HCT116 (cell line): ENCODE measurements at regions not wholly inside any gene's neighbourhood (a gene's known extent, or its start where the extent isn't known, plus 50 kb on each side); places are given as distances from the start of the nearest gene placed in this dataset.

Source experiments
- ATAC-seq: fragments of 200-7000 bp; cut with Tn5 transposase; 2 replicates; pipeline ENCODE4 v1.9.1; 2020; ENCODE audit warnings: mild to moderate bottlenecking, moderate library complexity
- BruUV-seq: library from RNA; stranded (reverse); fragments of 400-500 nt; replicated peaks from 2 replicates; lab custom pipeline; 2021; lab: Mats Ljungman, UMichigan
- CTCF ChIA-PET: fragments of 300-600 bp; sonication (Branson Sonifier 250); formaldehyde crosslinking; loops from one replicate; lab custom pipeline; 2021; ENCODE audit warnings: antibody characterized with exemption; lab: Charles Lee
- POLR2A ChIA-PET: fragments of 300-600, 350-600 bp; sonication (Branson Sonifier 250); formaldehyde crosslinking; loops from one replicate; lab custom pipeline; 2021; ENCODE audit warnings: antibody characterized with exemption; lab: Charles Lee
- RAD21 ChIA-PET, 2 experiments: fragments of 300-600 bp; sonication (Branson Sonifier 250); formaldehyde crosslinking; loops; one replicate each; lab custom pipeline; 2023; ENCODE audit warnings: low total read pairs in 2 of 2; ENCODE audit not compliant: uncharacterized antibody in 2 of 2, unreplicated experiment in 2 of 2, low non-redundant PET in 1 of 2; lab: Charles Lee
- DNase-seq: peaks from one replicate; pipeline ENCODE4 v3.0.0-alpha.2; 2010; ENCODE audit warnings: low read depth, low spot score
- H2AFZ ChIP-seq: fragments of 200-600 bp; shearing (Covaris generic), sonication (generic); 2 replicates; pipeline ENCODE4 v1.6.1; 2017; ENCODE audit warnings: low read depth, mixed run types, mixed read lengths, antibody characterized with exemption, low read length; ENCODE audit not compliant: poor library complexity, severe bottlenecking
- H3K27ac ChIP-seq: 2 replicates; pipeline ENCODE4 v1.5.1; 2012; ENCODE audit warnings: low read depth, low read length
- H3K27me3 ChIP-seq: fragments of 200-600 bp; sonication (generic); 2 replicates; pipeline ENCODE4 v1.6.1; 2016; ENCODE audit warnings: mixed run types, low read length, mixed read lengths; ENCODE audit not compliant: insufficient read depth
- H3K36me3 ChIP-seq, 2 experiments: fragments of 200-500 bp in 1 of 2; fragments of 200-600 bp in 1 of 2; sonication (Bioruptor generic) in 1 of 2; sonication (generic) in 1 of 2; 2 replicates each; pipeline versions ENCODE4 v1.5.1 to v1.6.1; 2014 to 2016; ENCODE audit warnings: low read length in 2 of 2, inconsistent platforms in 1 of 2, mixed read lengths in 1 of 2, mixed run types in 1 of 2; ENCODE audit not compliant: insufficient read depth in 2 of 2, control insufficient read depth in 1 of 2
- H3K4me1 ChIP-seq, 2 experiments: fragments of 200-600 bp in 1 of 2; sonication (generic) in 1 of 2; 2 replicates each; pipeline versions ENCODE4 v1.5.1 to v1.6.1; 2012 to 2017; ENCODE audit warnings: low read length in 2 of 2, inconsistent platforms in 1 of 2, mild to moderate bottlenecking in 1 of 2, mixed read lengths in 1 of 2, mixed run types in 1 of 2, moderate library complexity in 1 of 2; ENCODE audit not compliant: insufficient read depth in 2 of 2, control insufficient read depth in 1 of 2
- H3K4me2 ChIP-seq: fragments of 200-600 bp; sonication (generic); 2 replicates; pipeline ENCODE4 v1.6.1; 2017; ENCODE audit warnings: mixed run types, low read length, mixed read lengths
- H3K4me3 ChIP-seq, 2 experiments: fragments of 200-600 bp in 1 of 2; sonication (generic) in 1 of 2; replicated peaks in 1 of 2; 2 replicates each; pipeline ENCODE4 v1.5.1; 2011 to 2016; ENCODE audit warnings: low read length in 2 of 2, control low read depth in 1 of 2, low read depth in 1 of 2, mild to moderate bottlenecking in 1 of 2, mixed read lengths in 1 of 2, mixed run types in 1 of 2
- H3K79me2 ChIP-seq: fragments of 200-600 bp; sonication (generic); 2 replicates; pipeline ENCODE4 v1.6.1; 2017; ENCODE audit warnings: mild to moderate bottlenecking, mixed run types, low read length, moderate library complexity, mixed read lengths; ENCODE audit not compliant: insufficient read depth
- H3K9ac ChIP-seq: fragments of 200-600 bp; sonication (generic); 2 replicates; pipeline ENCODE4 v1.6.1; 2016; ENCODE audit warnings: low read length, mixed read lengths
- H3K9me2 ChIP-seq: fragments of 200-600 bp; sonication (generic), shearing (Covaris generic); 2 replicates; pipeline ENCODE4 v1.6.1; 2017; ENCODE audit warnings: mixed run types, mild to moderate bottlenecking, moderate library complexity; ENCODE audit not compliant: insufficient read depth
- H3K9me3 ChIP-seq, 2 experiments: fragments of 200-500 bp in 1 of 2; fragments of 200-600 bp in 1 of 2; sonication (Bioruptor generic) in 1 of 2; sonication (generic) in 1 of 2; 2 replicates each; pipeline ENCODE4 v1.6.1; 2014 to 2017; ENCODE audit warnings: low read length in 2 of 2, mixed read lengths in 2 of 2, inconsistent platforms in 1 of 2, low read depth in 1 of 2, mild to moderate bottlenecking in 1 of 2, mixed run types in 1 of 2, moderate library complexity in 1 of 2; ENCODE audit not compliant: control insufficient read depth in 1 of 2, insufficient read depth in 1 of 2
- H4K20me1 ChIP-seq: fragments of 200-600 bp; sonication (generic), shearing (Covaris generic); 2 replicates; pipeline ENCODE4 v1.6.1; 2017; ENCODE audit warnings: mixed run types, mild to moderate bottlenecking, moderate library complexity; ENCODE audit not compliant: insufficient read depth
- ATF3 ChIP-seq: IDR thresholded peaks from 2 replicates; pipeline ENCODE4 v1.6.1; 2012
- CEBPB ChIP-seq: IDR thresholded peaks from 2 replicates; pipeline ENCODE4 v1.6.1; 2012; ENCODE audit warnings: low read depth
- EGR1 ChIP-seq: IDR thresholded peaks from 2 replicates; pipeline ENCODE4 v1.6.1; 2012; ENCODE audit warnings: low read depth
- ELF1 ChIP-seq: IDR thresholded peaks from 2 replicates; pipeline ENCODE4 v1.6.1; 2012; ENCODE audit warnings: low read depth, borderline replicate concordance
- EZH2 ChIP-seq: fragments of 200-600 bp; sonication (generic); IDR thresholded peaks from 2 replicates; pipeline ENCODE4 v1.6.1; 2017; ENCODE audit warnings: antibody characterized with exemption, mixed run types
- EZH2phosphoT487 ChIP-seq: fragments of 200-600 bp; IDR thresholded peaks from 2 replicates; pipeline ENCODE4 v1.6.1; 2018; ENCODE audit warnings: antibody characterized with exemption, borderline replicate concordance
- JUND ChIP-seq: IDR thresholded peaks from 2 replicates; pipeline ENCODE4 v1.6.1; 2012
- MAX ChIP-seq: IDR thresholded peaks from 2 replicates; pipeline ENCODE4 v1.6.1; 2012
- POLR2AphosphoS5 ChIP-seq: IDR thresholded peaks from 2 replicates; pipeline ENCODE4 v1.6.1; 2011; ENCODE audit warnings: mild to moderate bottlenecking, low read depth, low read length, moderate library complexity
- RAD21 ChIP-seq: IDR thresholded peaks from 2 replicates; pipeline ENCODE4 v1.6.1; 2012; ENCODE audit warnings: low read depth, mild to moderate bottlenecking
- SIN3A ChIP-seq: IDR thresholded peaks from 2 replicates; pipeline ENCODE4 v1.6.1; 2012; ENCODE audit warnings: low read depth
- SP1 ChIP-seq: IDR thresholded peaks from 2 replicates; pipeline ENCODE4 v1.6.1; 2012; ENCODE audit warnings: low read depth
- TCF7L2 ChIP-seq: IDR thresholded peaks from 2 replicates; pipeline ENCODE4 v1.7.0; 2011; ENCODE audit warnings: borderline replicate concordance, inconsistent platforms; ENCODE audit not compliant: insufficient read depth, insufficient read length; ENCODE audit errors: extremely low read depth
- ZFX ChIP-seq: fragments of 450-650 bp; IDR thresholded peaks from 2 replicates; pipeline ENCODE4 v1.6.1; 2017
- intact Hi-C: fragments of 100-400 bp; cut with micrococcal nuclease; formaldehyde crosslinking; loops from 2 replicates; pipeline ENCODE4 v1.10.0; 2022

GRCh38 chr7:50149369-50149768 lies 56.3 kb upstream of the ZPBP start:
- BruUV-seq: no TSS peak
- DNase-seq: no peak
- TF ChIP-seq RAD21 (no peak), ELF1 (no peak), POLR2AphosphoS5 (no peak), CEBPB (no peak), JUND (no peak), ZFX (no peak), EZH2phosphoT487 (no peak), SIN3A (no peak), EZH2 (no peak), EGR1 (no peak), TCF7L2 (no peak), ATF3 (no peak), MAX (no peak), SP1 (no peak)
- intact Hi-C loops: no loop called here
- ChIA-PET CTCF (no interaction called here), RAD21 (no interaction called here), POLR2A (no interaction called here)
- H4K20me1 ChIP-seq: no peaks in the 10 kb centered on the region
- H3K4me3 ChIP-seq: no peak overlapping the region
- H2AFZ ChIP-seq: no peak overlapping the region
- no peaks in the 10 kb centered on the region for H3K4me1 ChIP-seq
- no peak overlapping the region for H3K27ac ChIP-seq
- ATAC-seq: no peak
- H3K27me3 ChIP-seq: no peaks in the 10 kb centered on the region
- no peaks in the 10 kb centered on the region for H3K36me3 ChIP-seq
- no peak overlapping the region for H3K4me2 ChIP-seq
- no peaks in the 10 kb centered on the region for H3K9me2 ChIP-seq
- H3K9me3 ChIP-seq: no peaks in the 10 kb centered on the region
- H3K79me2 ChIP-seq: no peaks in the 10 kb centered on the region
- no peak overlapping the region for H3K9ac ChIP-seq
